H7 (cell line): ENCODE measurements at regions not wholly inside any gene's neighbourhood (a gene's known extent, or its start where the extent isn't known, plus 50 kb on each side); places are given as distances from the start of the nearest gene placed in this dataset.

Source experiments
- DNase-seq: peaks from one replicate; pipeline ENCODE4 v3.0.0; 2012
- H3K27me3 ChIP-seq: 2 replicates; pipeline ENCODE4 v1.6.0; 2011; ENCODE audit warnings: mild to moderate bottlenecking, low read length; ENCODE audit not compliant: control insufficient read depth, insufficient read depth
- H3K36me3 ChIP-seq: replicated peaks from 2 replicates; pipeline ENCODE4 v1.5.1; 2011; ENCODE audit warnings: low read length; ENCODE audit not compliant: control insufficient read depth, insufficient read depth
- H3K4me3 ChIP-seq: 2 replicates; pipeline ENCODE4 v1.5.1; 2011; ENCODE audit warnings: low read depth, mild to moderate bottlenecking, control low read depth, low read length, moderate library complexity; ENCODE audit not compliant: insufficient read depth

DNA sequence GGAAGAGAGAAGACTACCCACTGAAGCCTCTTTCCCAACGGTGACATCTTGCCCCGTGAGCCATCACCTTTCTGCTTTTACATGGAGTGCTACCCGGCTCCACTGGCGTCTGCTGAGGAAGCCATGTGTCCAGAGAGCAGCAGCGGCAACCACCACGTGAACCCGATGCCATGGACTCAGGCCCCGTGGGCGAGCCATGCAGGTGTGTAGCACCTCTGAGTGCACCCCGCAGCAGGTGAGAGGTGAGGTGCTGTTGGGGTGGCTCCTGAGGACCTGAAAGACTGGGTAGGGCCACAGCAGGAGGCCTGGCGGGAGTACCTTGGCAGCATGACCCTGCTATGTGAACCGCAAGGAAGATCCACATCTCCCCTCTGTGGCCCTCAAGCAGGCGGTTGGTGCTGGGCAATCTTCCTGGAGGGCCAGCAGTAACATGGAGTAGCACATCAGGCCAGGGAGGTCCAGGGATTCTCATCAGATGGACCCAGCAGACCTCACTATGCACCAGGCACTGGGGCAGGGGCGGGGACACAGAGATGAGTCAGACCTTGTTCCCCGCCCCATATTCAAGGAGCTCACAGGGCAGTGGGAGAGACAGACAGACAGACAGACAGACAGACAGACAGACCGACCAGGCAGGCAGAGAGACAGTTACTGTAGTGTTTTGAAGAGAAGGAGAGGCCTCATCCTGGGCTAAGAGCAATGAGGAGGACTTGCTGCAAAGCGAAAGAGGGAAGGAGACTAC is 129.6 kb downstream of the PAPOLA start:
- Histone ChIP-seq H3K4me3 (no peak overlapping the region), H3K27me3 (no peaks in the 10 kb centered on the region), H3K36me3 (no peaks in the 10 kb centered on the region)
- DNase-seq: peak; percentile 27

DNA sequence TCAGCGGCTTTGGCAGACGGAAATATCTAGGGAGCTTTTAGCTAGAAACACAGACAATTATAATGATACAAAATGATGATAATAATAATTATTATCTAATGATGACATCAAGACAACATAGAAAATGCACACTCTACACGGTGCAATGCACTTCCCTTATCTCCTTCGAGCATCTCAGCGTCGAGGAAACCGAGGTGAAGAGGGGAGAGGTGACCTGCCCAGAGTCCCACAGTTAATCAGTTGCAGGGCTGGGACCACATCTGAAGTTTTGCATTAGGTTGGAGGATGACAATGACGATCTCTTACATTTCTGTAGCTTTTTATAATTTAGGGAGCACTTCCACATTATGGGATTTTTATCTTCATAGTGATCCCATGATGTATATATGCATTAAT is 130.2 kb downstream of the PAPOLA start:
- no peak overlapping the region for H3K4me3 ChIP-seq
- H3K36me3 ChIP-seq: no peaks in the 10 kb centered on the region
- peak; percentile 7 for DNase-seq
- H3K27me3 ChIP-seq: no peaks in the 10 kb centered on the region

DNA sequence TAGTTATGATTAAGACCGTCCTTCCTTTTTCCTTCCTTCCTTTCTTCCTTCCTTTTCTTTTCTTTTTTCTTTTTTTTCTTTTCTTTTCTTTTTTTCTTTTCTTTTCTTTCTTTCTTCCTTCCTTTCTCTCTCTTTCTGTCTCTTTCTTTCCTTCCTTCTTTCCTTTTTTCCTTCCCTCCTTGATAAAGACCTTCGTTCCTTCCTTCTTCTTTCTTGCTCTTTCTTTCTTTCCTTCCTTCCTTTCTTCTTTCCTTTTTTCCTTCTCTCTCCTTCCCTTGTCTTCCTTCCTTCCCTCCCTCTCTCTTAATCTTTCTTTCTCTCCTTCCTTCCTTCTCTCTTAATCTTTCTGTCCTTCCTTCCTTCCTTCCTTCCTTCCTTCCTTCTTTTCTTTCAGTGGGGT is 130.9 kb downstream of the PAPOLA start:
- Histone ChIP-seq H3K4me3 (no peak overlapping the region), H3K27me3 (no peaks in the 10 kb centered on the region), H3K36me3 (no peaks in the 10 kb centered on the region)
- no peak for DNase-seq

DNA sequence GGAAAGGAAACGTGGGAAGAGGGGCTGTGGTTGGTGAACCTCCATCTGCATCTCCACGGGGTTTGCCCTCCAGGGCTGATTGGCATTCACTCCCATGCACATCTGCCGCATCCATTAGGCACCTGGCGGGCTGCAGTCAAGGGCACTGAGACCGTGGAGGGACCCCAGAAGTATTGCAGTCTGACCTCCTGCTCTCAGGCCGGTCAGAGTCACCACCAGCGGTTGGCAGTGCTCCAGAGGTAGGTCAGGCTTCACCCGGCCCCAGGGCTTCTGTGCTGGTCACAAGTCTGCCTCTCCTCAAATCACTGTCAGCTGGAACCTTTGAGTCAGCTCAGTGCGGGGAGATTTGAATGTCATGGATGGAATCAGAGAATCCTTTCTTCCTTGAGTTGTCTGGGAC is 132.3 kb downstream of the PAPOLA start:
- H3K4me3 ChIP-seq: no peak overlapping the region
- no peaks in the 10 kb centered on the region for H3K27me3 ChIP-seq
- peak; percentile 10 for DNase-seq
- no peaks in the 10 kb centered on the region for H3K36me3 ChIP-seq

DNA sequence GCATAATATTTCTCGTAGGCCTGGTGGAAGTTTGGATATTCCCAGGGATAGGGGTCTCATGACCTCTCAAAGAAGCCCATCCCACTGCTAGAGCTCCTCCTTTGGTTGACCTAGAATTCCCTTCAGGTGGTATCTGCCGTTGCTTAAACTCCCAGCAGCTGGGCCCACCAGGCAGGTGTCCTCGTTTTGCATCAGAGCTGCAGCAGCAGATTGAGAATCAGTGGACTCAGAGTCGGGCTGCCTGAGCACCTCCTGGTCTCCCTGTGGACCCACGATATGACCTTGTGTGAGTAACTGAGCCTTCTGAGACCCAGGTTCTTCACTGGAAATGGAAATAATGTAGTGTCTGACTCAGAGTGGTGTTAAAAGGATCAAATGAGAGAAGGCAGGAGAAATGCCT is 132.7 kb downstream of the PAPOLA start:
- peak; percentile 11 for DNase-seq
- no peaks in the 10 kb centered on the region for H3K36me3 ChIP-seq
- no peak overlapping the region for H3K4me3 ChIP-seq
- no peaks in the 10 kb centered on the region for H3K27me3 ChIP-seq

- no peaks in the 10 kb centered on the region for H3K27me3 ChIP-seq
- no peak overlapping the region for H3K4me3 ChIP-seq
- no peak for DNase-seq
- no peaks in the 10 kb centered on the region for H3K36me3 ChIP-seq
Measured at GRCh38 chr14:96635850-96636249, 133.7 kb downstream of the PAPOLA start.

DNA sequence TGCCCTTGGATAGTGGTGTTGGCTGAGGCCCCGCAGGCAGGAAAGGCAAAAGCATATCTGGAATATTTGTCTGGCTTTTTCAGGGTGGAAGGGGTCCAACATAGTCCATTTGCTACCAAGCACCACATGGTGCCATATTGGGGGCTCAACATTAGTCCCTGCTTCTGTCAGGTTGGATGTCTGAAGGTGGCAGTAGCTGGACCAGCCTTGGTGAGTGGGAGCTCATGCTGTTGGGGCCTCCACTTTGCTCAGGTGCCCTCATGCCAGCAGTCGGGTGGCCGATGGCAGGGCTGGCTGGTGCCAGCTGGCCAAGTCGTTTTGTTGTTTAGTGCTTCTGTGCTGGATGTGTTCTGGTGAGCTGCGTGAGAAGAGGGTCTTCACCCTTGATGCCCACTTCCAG is 135.3 kb downstream of the PAPOLA start:
- H3K4me3 ChIP-seq: no peak overlapping the region
- DNase-seq: no peak
- no peaks in the 10 kb centered on the region for H3K36me3 ChIP-seq
- H3K27me3 ChIP-seq: no peaks in the 10 kb centered on the region

DNA sequence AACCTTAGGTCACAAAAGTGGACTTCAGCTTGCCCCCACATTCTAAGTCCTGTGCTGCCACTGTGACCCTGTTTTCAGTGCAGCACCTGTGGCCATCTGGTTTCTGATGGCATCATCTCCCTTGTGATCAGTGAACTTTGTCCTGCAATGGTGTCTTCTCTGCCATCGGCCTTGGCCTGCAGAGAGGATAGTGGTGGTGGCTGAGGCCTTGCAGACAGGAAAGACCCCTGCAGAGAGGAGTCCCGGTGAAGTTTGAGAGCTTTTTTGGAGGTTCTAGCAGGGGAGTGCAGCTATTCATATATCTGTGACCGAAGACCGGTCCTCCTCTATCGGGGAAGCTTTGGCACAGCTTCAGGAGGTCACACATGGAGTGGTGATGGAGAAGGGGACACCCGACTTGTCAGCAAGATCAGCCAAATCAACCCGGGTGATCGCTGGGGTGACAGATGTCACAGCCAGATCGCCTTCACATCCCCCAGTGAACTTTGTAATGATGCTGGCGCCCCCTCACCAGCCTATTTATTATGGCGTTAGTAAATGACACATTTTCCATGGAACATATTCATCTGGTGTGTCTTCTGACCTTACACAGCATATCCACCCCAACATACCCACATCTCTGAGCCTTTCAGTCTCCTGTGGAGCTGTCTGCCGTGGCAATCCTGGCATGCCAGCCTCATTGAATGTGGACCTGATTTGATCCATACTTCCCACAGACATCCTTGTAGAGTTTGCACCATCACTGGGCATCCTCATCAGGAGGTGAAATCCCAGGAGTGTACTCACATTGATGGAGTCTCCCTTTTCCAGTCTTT is 136.1 kb downstream of the PAPOLA start:
- Histone ChIP-seq H3K4me3 (no peak overlapping the region), H3K27me3 (no peaks in the 10 kb centered on the region), H3K36me3 (no peaks in the 10 kb centered on the region)
- DNase-seq: no peak

GRCh38 chr14:96639550-96639949 is 137.4 kb downstream of the PAPOLA start:
- no peak overlapping the region for H3K4me3 ChIP-seq
- H3K36me3 ChIP-seq: no peaks in the 10 kb centered on the region
- no peak for DNase-seq
- H3K27me3 ChIP-seq: no peaks in the 10 kb centered on the region

- H3K4me3 ChIP-seq: no peak overlapping the region
- no peaks in the 10 kb centered on the region for H3K27me3 ChIP-seq
- no peaks in the 10 kb centered on the region for H3K36me3 ChIP-seq
- DNase-seq: no peak
Measured at GRCh38 chr14:96648506-96649326, 146.5 kb downstream of the PAPOLA start.

GRCh38 chr14:96649327-96649601 is 147.1 kb downstream of the PAPOLA start:
- H3K36me3 ChIP-seq: no peaks in the 10 kb centered on the region
- H3K27me3 ChIP-seq: no peaks in the 10 kb centered on the region
- no peak for DNase-seq
- H3K4me3 ChIP-seq: no peak overlapping the region

DNA sequence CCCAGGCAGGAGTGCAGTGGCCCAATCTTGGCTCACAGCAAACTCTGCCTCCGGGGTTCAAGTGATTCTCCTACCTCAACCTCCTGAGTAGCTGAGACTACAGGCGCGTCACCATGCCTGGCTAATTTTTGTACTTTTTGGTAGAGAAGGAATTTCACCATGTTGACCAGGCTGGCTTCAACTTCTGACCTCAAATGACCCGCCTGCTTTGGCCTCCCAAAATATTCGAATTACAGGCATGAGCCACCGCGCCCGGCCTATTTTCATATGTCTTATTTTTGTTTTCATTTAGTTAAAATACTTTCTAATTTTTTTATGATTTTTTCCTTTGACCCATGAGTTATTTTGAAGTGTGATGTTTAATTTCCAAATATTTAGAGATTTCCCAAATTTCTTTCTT is 143.6 kb upstream of the VRK1 start:
- no peak for DNase-seq

GRCh38 chr14:96658611-96659010 is 138.6 kb upstream of the VRK1 start:
- no peaks in the 10 kb centered on the region for H3K36me3 ChIP-seq
- H3K4me3 ChIP-seq: no peak overlapping the region
- no peak for DNase-seq
- H3K27me3 ChIP-seq: no peaks in the 10 kb centered on the region

More for the DNA sequence above, 143.6 kb upstream of the VRK1 start:
- H3K27me3 ChIP-seq: no peaks in the 10 kb centered on the region
- no peaks in the 10 kb centered on the region for H3K36me3 ChIP-seq
- H3K4me3 ChIP-seq: no peak overlapping the region

DNA sequence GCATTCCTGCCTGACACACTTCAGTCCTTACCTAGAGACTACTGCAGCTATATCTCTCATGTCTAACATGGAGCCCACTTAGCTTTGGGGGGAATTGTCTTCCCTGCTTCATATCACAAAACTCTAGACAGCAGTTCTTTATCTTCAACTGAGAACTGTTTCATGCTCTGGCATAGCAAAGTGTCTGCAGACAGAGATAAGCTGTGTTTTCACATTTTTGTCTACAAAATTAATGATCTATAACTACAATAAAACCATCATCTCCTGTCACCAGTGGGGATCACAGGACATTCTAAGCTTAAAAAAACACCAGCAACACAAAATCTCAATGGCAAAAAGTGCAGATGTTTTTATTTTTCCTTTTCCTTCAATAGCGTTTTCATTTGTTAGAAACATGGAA is 137.1 kb upstream of the VRK1 start:
- DNase-seq: no peak
- Histone ChIP-seq H3K27me3 (no peaks in the 10 kb centered on the region), H3K36me3 (no peaks in the 10 kb centered on the region), H3K4me3 (no peak overlapping the region)

- no peak for DNase-seq
- Histone ChIP-seq H3K27me3 (no peaks in the 10 kb centered on the region), H3K36me3 (no peaks in the 10 kb centered on the region), H3K4me3 (no peak overlapping the region)
Measured at GRCh38 chr14:96660667-96661066, 136.5 kb upstream of the VRK1 start.
